Natural killer cell (primary cell): ENCODE measurements at regions not wholly inside any gene's neighbourhood (a gene's known extent, or its start where the extent isn't known, plus 50 kb on each side); places are given as distances from the start of the nearest gene placed in this dataset.

ENCODE experiments used
- ATAC-seq, 3 donors: fragments of 150-1000 bp in 2 of 3; fragments of 200-7000 bp in 1 of 3; cut with Tn5 transposase; 1 replicate in 1 of 3; 2 replicates in 2 of 3; pipeline ENCODE4 v1.10.0; 2021; ENCODE audit warnings: mild to moderate bottlenecking in 2 of 3, moderate library complexity in 2 of 3
- DNase-seq, 2 donors: peaks; one replicate each; pipeline versions ENCODE4 v3.0.0 to v3.0.0-alpha.2; 2013 to 2021; ENCODE audit warnings: mixed read lengths in 1 of 2
- H3K27ac ChIP-seq: one replicate; pipeline ENCODE4 v1.5.1; 2013; ENCODE audit warnings: mild to moderate bottlenecking, low read length
- H3K27me3 ChIP-seq: one replicate; pipeline ENCODE4 v1.6.1; 2013; ENCODE audit warnings: low read length; ENCODE audit not compliant: control insufficient read depth, insufficient read depth
- H3K36me3 ChIP-seq: one replicate; pipeline ENCODE4 v1.6.1; 2013; ENCODE audit warnings: low read length; ENCODE audit not compliant: control insufficient read depth, insufficient read depth
- H3K4me1 ChIP-seq: one replicate; pipeline ENCODE4 v1.6.1; 2013; ENCODE audit warnings: low read length; ENCODE audit not compliant: control insufficient read depth, insufficient read depth
- H3K4me3 ChIP-seq: one replicate; pipeline ENCODE4 v1.5.1; 2013; ENCODE audit warnings: low read length
- H3K9me3 ChIP-seq: one replicate; pipeline ENCODE4 v1.6.1; 2013; ENCODE audit warnings: low read length; ENCODE audit not compliant: control insufficient read depth, insufficient read depth
- H3K27ac Mint-ChIP-seq, 2 donors: one replicate each; pipeline ENCODE4 v1.8.0; 2022; ENCODE audit warnings: mild to moderate bottlenecking in 2 of 2, mixed read lengths in 2 of 2, moderate library complexity in 1 of 2
- H3K27me3 Mint-ChIP-seq, 2 donors: one replicate each; pipeline ENCODE4 v1.8.0; 2022; ENCODE audit warnings: low read depth in 2 of 2, mixed read lengths in 2 of 2
- H3K36me3 Mint-ChIP-seq: one replicate; pipeline ENCODE4 v1.8.0; 2022; ENCODE audit warnings: mixed read lengths
- H3K4me1 Mint-ChIP-seq, 2 donors: one replicate each; pipeline ENCODE4 v1.8.0; 2022; ENCODE audit warnings: mixed read lengths in 2 of 2
- H3K4me3 Mint-ChIP-seq: one replicate; pipeline ENCODE4 v1.8.0; 2022; ENCODE audit warnings: mild to moderate bottlenecking, moderate library complexity, mixed read lengths
- H3K9me3 Mint-ChIP-seq, 2 donors: one replicate each; pipeline ENCODE4 v1.8.0; 2022; ENCODE audit warnings: mixed read lengths in 2 of 2
- CTCF ChIP-seq: fragments of 200-600 bp; IDR thresholded peaks from one replicate; pipeline ENCODE4 v1.8.0; 2022; ENCODE audit warnings: antibody characterized with exemption
- WGBS: methylation state at CpG from one replicate; pipeline ENCODE4 v1.1.7; 2013; ENCODE audit warnings: missing lambda C conversion rate; ENCODE audit not compliant: insufficient coverage; 5-methylcytosine and 5-hydroxymethylcytosine counted together
- intact Hi-C: fragments of 100-400 bp; cut with micrococcal nuclease; formaldehyde crosslinking; loops from one replicate; pipeline ENCODE4 v1.14.2; 2022

- TF ChIP-seq CTCF, result no peak
- Mint-ChIP-seq H3K36me3 (no peaks in the 10 kb centered on the region), H3K4me3 (no peak overlapping the region), H3K27ac (no peak overlapping the region), H3K9me3 (no peaks in the 10 kb centered on the region), H3K27me3 (peaks cover 24 to 49% of the 10 kb centered on the region in 2 donors), H3K4me1 (no peaks in the 10 kb centered on the region)
- H3K27ac ChIP-seq, result no peak overlapping the region
- no peaks in the 10 kb centered on the region for H3K27me3 ChIP-seq
- no peak overlapping the region for H3K4me3 ChIP-seq
- no peaks in the 10 kb centered on the region for H3K9me3 ChIP-seq
- intact Hi-C loops, result no loop called here
- WGBS, result 86% methylated on average over 3 of the region's 4 CpGs
- ATAC-seq, result no peak
- H3K4me1 ChIP-seq, result no peaks in the 10 kb centered on the region
- DNase-seq, result no peak
- H3K36me3 ChIP-seq, result no peaks in the 10 kb centered on the region
Observed at GRCh38 chr18:8998481-8999217, 103.8 kb upstream of the NDUFV2 start.

- TF ChIP-seq CTCF, result no peak
- WGBS, result 89% methylated on average over 9 of the region's 9 CpGs
- Mint-ChIP-seq H3K36me3 (no peaks in the 10 kb centered on the region), H3K9me3 (no peaks in the 10 kb centered on the region), H3K4me1 (no peaks in the 10 kb centered on the region), H3K27me3 (peaks cover 24 to 45% of the 10 kb centered on the region in 2 donors), H3K27ac (no peak overlapping the region), H3K4me3 (no peak overlapping the region)
- ATAC-seq (no peak), DNase-seq (no peak)
- no peak overlapping the region for H3K27ac ChIP-seq
- no peaks in the 10 kb centered on the region for H3K4me1 ChIP-seq
- H3K27me3 ChIP-seq, result no peaks in the 10 kb centered on the region
- no peaks in the 10 kb centered on the region for H3K9me3 ChIP-seq
- H3K4me3 ChIP-seq, result no peak overlapping the region
- H3K36me3 ChIP-seq, result no peaks in the 10 kb centered on the region
- intact Hi-C loops, result no loop called here
Observed at GRCh38 chr18:8999872-9000271, 102.6 kb upstream of the NDUFV2 start.

- TF ChIP-seq CTCF, result no peak
- Histone ChIP-seq H3K36me3 (no peaks in the 10 kb centered on the region), H3K27me3 (no peaks in the 10 kb centered on the region), H3K9me3 (no peaks in the 10 kb centered on the region), H3K27ac (no peak overlapping the region), H3K4me3 (no peak overlapping the region), H3K4me1 (no peaks in the 10 kb centered on the region)
- no peak overlapping the region for H3K27ac Mint-ChIP-seq
- H3K4me1 Mint-ChIP-seq, result no peaks in the 10 kb centered on the region
- H3K27me3 Mint-ChIP-seq, result peaks cover 24 to 45% of the 10 kb centered on the region in 2 donors
- no peaks in the 10 kb centered on the region for H3K36me3 Mint-ChIP-seq
- no peak overlapping the region for H3K4me3 Mint-ChIP-seq
- ATAC-seq (no peak), DNase-seq (no peak)
- no peaks in the 10 kb centered on the region for H3K9me3 Mint-ChIP-seq
- 84% methylated on average over 5 of the region's 5 CpGs for WGBS
- intact Hi-C loops, result no loop called here
Observed at GRCh38 chr18:9000733-9001132, 101.8 kb upstream of the NDUFV2 start.

GRCh38 chr18:9001209-9001608, 101.3 kb upstream of the NDUFV2 start:
- Mint-ChIP-seq H3K4me3 (no peak overlapping the region), H3K9me3 (no peaks in the 10 kb centered on the region), H3K4me1 (no peaks in the 10 kb centered on the region), H3K36me3 (no peaks in the 10 kb centered on the region), H3K27ac (no peak overlapping the region), H3K27me3 (peaks cover 24 to 41% of the 10 kb centered on the region in 2 donors)
- Histone ChIP-seq H3K27me3 (no peaks in the 10 kb centered on the region), H3K9me3 (no peaks in the 10 kb centered on the region), H3K4me1 (no peaks in the 10 kb centered on the region), H3K36me3 (no peaks in the 10 kb centered on the region), H3K27ac (no peak overlapping the region), H3K4me3 (no peak overlapping the region)
- intact Hi-C loops, result no loop called here
- DNase-seq, result no peak
- no peak for ATAC-seq
- TF ChIP-seq CTCF, result no peak
- 89% methylated on average over 3 of the region's 3 CpGs for WGBS
